ENCODE measurements at regions not wholly inside any gene's neighbourhood (a gene's known extent, or its start where the extent isn't known, plus 50 kb on each side); places are given as distances from the start of the nearest gene placed in this dataset.
"Not testable (repeated sequence)": the region's sequence is repeated elsewhere in the genome, so short reads cannot be mapped to it uniquely, and the experiment has no call there.

- FAIRE-seq (no peak), DNase-seq (ENCODE audit: low read depth, low spot score) (no peak)
- intact Hi-C loops (cut with micrococcal nuclease) = no loop called here
- Histone ChIP-seq H3K9me3 (replicated peaks; ENCODE audit: control insufficient read depth, insufficient read depth, low read length) (no peaks in the 10 kb centered on the region), H3K4me3 (replicated peaks in 1 of 3; ENCODE audit: insufficient read depth in 1 of 3, low read depth in 1 of 3, low read length in 3 of 3) (no peak overlapping the region), H3K9ac (replicated peaks; ENCODE audit: extremely low read depth, insufficient read depth, low read length) (no peak overlapping the region), H3K9me1 (replicated peaks; ENCODE audit: control insufficient read depth, extremely low read depth, insufficient read depth, low read length) (no peaks in the 10 kb centered on the region), H3K4me1 (ENCODE audit: control insufficient read depth, extremely low read depth, insufficient read depth, low read length) (no peaks in the 10 kb centered on the region), H3K79me2 (ENCODE audit: control insufficient read depth, insufficient read depth, low read length) (no peaks in the 10 kb centered on the region), H3K27me3 (ENCODE audit: control insufficient read depth in 2 of 2, insufficient read depth in 2 of 2, low read length in 2 of 2) (peaks cover 0 to under 1% of the 10 kb centered on the region in 2 experiments), H4K20me1 (replicated peaks; ENCODE audit: control insufficient read depth, extremely low read depth, insufficient read depth, low read length) (no peaks in the 10 kb centered on the region), H3K4me2 (ENCODE audit: insufficient read depth, low read length) (no peak overlapping the region), H3K36me3 (ENCODE audit: control insufficient read depth in 2 of 2, extremely low read depth in 1 of 2, insufficient read depth in 2 of 2, low read length in 2 of 2) (no peaks in the 10 kb centered on the region), H3K27ac (ENCODE audit: insufficient read depth, low read depth, low read length) (no peak overlapping the region), H2AFZ (ENCODE audit: low read depth, low read length) (no peak overlapping the region)
- TF ChIP-seq FOS (IDR thresholded peaks at IDR 0.05; ENCODE audit: borderline replicate concordance, insufficient read depth, low read length) (no peak), MYC (IDR thresholded peaks at IDR 0.05; ENCODE audit: low read depth, low read length) (no peak), POLR2A (IDR thresholded peaks at IDR 0.05; ENCODE audit: low read depth, low read length) (no peak), CTCF (IDR thresholded peaks at IDR 0.05; ENCODE audit: extremely low read depth in 1 of 2, insufficient read depth in 1 of 2, low read depth in 1 of 2, low read length in 2 of 2) (no peak), EZH2 (IDR thresholded peaks at IDR 0.05; ENCODE audit: borderline replicate concordance, low read depth, low read length, severe bottlenecking) (no peak), JUN (IDR thresholded peaks at IDR 0.05; ENCODE audit: borderline replicate concordance, insufficient read depth, insufficient read length, low read depth) (no peak), POLR2AphosphoS5 (IDR thresholded peaks at IDR 0.05; ENCODE audit: insufficient read depth, low read depth, low read length) (no peak), GATA2 (IDR thresholded peaks at IDR 0.05; ENCODE audit: insufficient read depth, insufficient read length, low read depth, low read length) (no peak), MAX (IDR thresholded peaks at IDR 0.05; ENCODE audit: insufficient read depth, insufficient read length) (no peak)
- ChIA-PET POLR2A (no interaction called here), CTCF (interaction anchor here (1.0 kb wide), 1 partner anchor 9 kb away, joined by 4 read pairs; no protein-coding TSS in a partner anchor)
- dilution Hi-C loops (cut with MboI; ENCODE audit: extremely low pct_ligation_motif_present, low sequenced_read_pairs) = no loop called here
- no TSS peak for BruUV-seq (replicated peaks)
Measured at GRCh38 chr12:63440048-63440447, 228.2 kb downstream of the DPY19L2 start.

GRCh38 chr12:63434384-63434783 is 233.9 kb downstream of the DPY19L2 start:
- intact Hi-C loops (cut with micrococcal nuclease); H4K20me1 ChIP-seq (replicated peaks; ENCODE audit: control insufficient read depth, extremely low read depth, insufficient read depth, low read length); H3K36me3 ChIP-seq (ENCODE audit: control insufficient read depth in 2 of 2, extremely low read depth in 1 of 2, insufficient read depth in 2 of 2, low read length in 2 of 2); DNase-seq (ENCODE audit: low read depth, low spot score); H3K79me2 ChIP-seq (ENCODE audit: control insufficient read depth, insufficient read depth, low read length); dilution Hi-C loops (cut with MboI; ENCODE audit: extremely low pct_ligation_motif_present, low sequenced_read_pairs); H3K27ac ChIP-seq (ENCODE audit: insufficient read depth, low read depth, low read length); H3K4me1 ChIP-seq (ENCODE audit: control insufficient read depth, extremely low read depth, insufficient read depth, low read length); H2AFZ ChIP-seq (ENCODE audit: low read depth, low read length); H3K4me3 ChIP-seq (replicated peaks in 1 of 3; ENCODE audit: insufficient read depth in 1 of 3, low read depth in 1 of 3, low read length in 3 of 3); H3K4me2 ChIP-seq (ENCODE audit: insufficient read depth, low read length); BruUV-seq (replicated peaks); POLR2A ChIA-PET; H3K9ac ChIP-seq (replicated peaks; ENCODE audit: extremely low read depth, insufficient read depth, low read length); H3K9me3 ChIP-seq (replicated peaks; ENCODE audit: control insufficient read depth, insufficient read depth, low read length); FAIRE-seq; H3K9me1 ChIP-seq (replicated peaks; ENCODE audit: control insufficient read depth, extremely low read depth, insufficient read depth, low read length); H3K27me3 ChIP-seq (ENCODE audit: control insufficient read depth in 2 of 2, insufficient read depth in 2 of 2, low read length in 2 of 2): not testable (repeated sequence)
- CTCF ChIA-PET = interaction anchor here (1.4 kb wide), 1 partner anchor 14 kb away, joined by 4 read pairs; no protein-coding TSS in a partner anchor

GRCh38 chr12:63427969-63428368 is 240.3 kb downstream of the DPY19L2 start:
- H3K79me2 ChIP-seq (ENCODE audit: control insufficient read depth, insufficient read depth, low read length); FAIRE-seq; H3K4me3 ChIP-seq (replicated peaks in 1 of 3; ENCODE audit: insufficient read depth in 1 of 3, low read depth in 1 of 3, low read length in 3 of 3); DNase-seq (ENCODE audit: low read depth, low spot score); H3K27me3 ChIP-seq (ENCODE audit: control insufficient read depth in 2 of 2, insufficient read depth in 2 of 2, low read length in 2 of 2); H3K9ac ChIP-seq (replicated peaks; ENCODE audit: extremely low read depth, insufficient read depth, low read length); H3K4me1 ChIP-seq (ENCODE audit: control insufficient read depth, extremely low read depth, insufficient read depth, low read length); H2AFZ ChIP-seq (ENCODE audit: low read depth, low read length); H3K27ac ChIP-seq (ENCODE audit: insufficient read depth, low read depth, low read length); H3K36me3 ChIP-seq (ENCODE audit: control insufficient read depth in 2 of 2, extremely low read depth in 1 of 2, insufficient read depth in 2 of 2, low read length in 2 of 2); H3K4me2 ChIP-seq (ENCODE audit: insufficient read depth, low read length); BruUV-seq (replicated peaks); intact Hi-C loops (cut with micrococcal nuclease); H3K9me3 ChIP-seq (replicated peaks; ENCODE audit: control insufficient read depth, insufficient read depth, low read length); dilution Hi-C loops (cut with MboI; ENCODE audit: extremely low pct_ligation_motif_present, low sequenced_read_pairs); H3K9me1 ChIP-seq (replicated peaks; ENCODE audit: control insufficient read depth, extremely low read depth, insufficient read depth, low read length); POLR2A ChIA-PET; CTCF ChIA-PET; H4K20me1 ChIP-seq (replicated peaks; ENCODE audit: control insufficient read depth, extremely low read depth, insufficient read depth, low read length): not testable (repeated sequence)

All from endothelial cell of umbilical vein (primary cell).